HG02870 (cell line): ENCODE measurements at regions not wholly inside any gene's neighbourhood (a gene's known extent, or its start where the extent isn't known, plus 50 kb on each side); places are given as distances from the start of the nearest gene placed in this dataset.

Experiments used
- ATAC-seq: cut with Tn5 transposase; IDR thresholded peaks from one replicate; pipeline ENCODE4 v1.9.1; 2021; ENCODE audit warnings: mild to moderate bottlenecking, moderate library complexity; ENCODE audit not compliant: unreplicated experiment

GRCh38 chr2:237214030-237214675 is 128.5 kb downstream of the COPS8 start:
- no peak for ATAC-seq

DNA sequence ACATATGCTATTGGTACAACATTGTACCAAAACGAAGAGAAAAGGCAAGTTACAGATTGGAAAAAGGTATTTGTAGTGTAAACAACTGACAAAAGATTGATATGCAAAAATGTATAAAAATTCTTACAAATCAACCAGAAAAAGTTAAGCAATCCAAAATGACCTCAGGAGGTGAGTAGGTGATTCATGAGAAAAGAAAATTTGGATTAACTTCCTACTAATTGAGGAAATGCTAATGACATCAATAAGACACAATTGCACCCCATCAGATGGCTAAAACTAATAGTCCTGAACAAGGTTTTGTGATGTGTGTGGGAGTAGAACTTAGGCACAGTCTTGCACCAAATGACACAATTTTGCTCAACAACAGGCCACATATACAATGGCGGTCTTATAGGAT is 129.3 kb downstream of the COPS8 start:
- no peak for ATAC-seq

- ATAC-seq: no peak
These were observed 132.4 kb downstream of the COPS8 start for GRCh38 chr2:237217995-237218616.

DNA sequence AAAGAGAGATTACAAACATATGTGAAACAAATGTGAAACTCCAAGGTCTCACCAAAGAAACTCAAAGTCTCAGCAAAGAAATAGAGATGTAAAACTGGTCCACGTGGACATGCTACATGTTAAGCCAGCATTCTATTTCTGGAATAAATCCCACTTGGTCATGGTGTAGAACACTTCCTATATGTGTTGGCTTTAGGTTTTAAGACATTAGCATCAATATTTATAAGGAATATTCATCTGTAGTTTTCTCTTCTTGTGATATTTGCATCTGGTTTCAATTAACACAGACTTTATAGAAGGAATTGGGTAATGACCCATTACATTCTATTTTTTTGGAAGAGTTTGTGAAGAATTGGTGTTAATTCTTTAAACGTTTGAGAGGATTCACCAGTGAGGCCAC is 133.1 kb downstream of the COPS8 start:
- no peak for ATAC-seq

DNA sequence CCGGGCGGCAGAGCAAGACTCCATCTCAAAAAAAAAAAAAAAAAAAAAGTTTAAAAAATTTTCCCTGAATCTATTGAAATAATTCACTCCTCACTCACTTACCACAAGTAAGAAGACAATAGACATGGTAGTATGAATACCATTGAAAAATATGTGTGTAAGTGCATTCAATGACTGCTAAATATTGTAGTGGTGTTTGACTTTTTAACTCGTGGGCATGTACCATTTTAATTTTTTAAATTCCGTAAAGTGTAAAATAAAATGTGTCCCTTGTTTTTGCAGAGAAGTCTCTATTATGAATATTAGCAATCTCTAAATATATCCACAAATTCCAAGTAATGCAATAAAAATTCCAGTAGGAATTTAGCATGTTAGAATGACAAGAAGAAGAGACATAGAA is 134.1 kb downstream of the COPS8 start:
- ATAC-seq: no peak

DNA sequence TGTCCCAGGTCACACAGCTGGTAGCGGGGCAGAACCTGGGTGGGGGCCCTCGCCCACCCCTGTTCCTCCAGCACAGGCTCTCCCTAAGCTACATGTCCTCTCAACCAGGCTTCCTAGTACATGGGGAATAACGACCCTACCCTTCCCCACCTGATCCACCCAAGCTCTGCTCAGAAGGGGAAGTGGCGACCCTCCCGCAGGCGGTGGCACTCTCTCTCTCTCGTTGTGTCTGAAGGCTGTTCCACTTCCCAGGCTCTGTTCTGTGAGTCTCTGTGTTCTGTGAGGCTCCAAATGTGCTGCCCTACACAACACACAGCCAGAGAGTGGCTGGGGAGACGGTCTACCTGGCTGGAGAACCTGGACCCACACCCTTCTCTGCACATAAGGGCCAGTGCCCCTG is 135.8 kb downstream of the COPS8 start:
- ATAC-seq: no peak

DNA sequence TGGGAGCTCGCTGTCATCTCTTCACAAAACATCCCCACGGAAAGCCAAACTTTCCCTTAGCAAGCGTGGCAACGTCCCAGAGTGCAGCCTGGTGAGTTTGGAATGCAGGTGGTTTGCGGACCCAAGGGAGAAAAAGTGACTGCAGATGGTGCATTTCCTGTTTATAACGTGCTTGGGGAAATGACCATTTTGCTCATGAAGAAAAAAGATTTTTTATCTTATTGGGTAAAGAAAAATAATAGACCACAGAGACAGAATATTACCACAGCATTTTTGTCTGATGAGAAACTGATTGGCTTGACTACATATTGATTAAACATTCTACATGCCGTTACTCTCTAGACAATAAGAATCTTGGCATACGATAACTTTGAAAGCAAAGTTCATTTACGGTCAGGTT is 136.5 kb downstream of the COPS8 start:
- ATAC-seq: no peak

DNA sequence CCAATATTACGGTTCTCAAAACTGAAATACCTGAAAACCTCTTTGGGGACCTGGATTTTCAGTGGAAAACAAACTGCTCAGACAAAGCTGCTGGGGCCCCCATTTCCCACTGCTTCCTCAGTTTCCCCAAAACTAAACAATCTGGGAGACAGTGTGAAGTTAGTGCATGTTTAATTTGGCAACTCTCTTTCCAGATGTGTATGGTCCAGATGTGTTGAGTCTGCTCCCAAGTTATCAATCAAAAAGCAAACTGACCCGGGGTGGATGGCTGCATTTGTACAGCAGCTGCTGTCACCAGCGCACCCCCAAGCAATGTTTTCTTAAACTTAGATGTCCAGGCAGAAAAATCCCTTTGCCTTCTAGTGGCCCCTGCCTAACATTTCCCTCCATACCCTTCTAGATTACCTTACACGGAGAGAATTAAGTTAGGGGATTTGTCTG is 136.9 kb downstream of the COPS8 start:
- ATAC-seq: no peak

GRCh38 chr2:237223201-237223861 is 137.6 kb downstream of the COPS8 start:
- ATAC-seq: no peak

DNA sequence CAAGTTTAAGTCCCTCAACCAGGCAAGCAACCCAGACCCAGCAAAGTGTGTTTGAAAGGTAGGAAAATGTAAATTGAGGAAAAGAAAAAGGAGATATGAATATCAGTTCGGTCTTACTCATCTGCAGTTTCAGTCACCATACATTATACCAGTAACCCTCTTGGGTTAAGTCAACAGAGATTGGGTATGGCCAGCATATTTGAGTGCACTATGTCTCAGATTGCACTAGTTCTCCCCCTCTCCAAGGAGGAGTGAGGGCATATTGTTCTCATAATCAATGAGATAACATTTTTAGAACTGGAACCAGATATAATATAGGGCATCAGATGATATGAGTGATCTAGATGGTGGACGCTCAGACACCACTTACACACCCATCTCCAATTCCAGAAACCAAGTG is 141.5 kb downstream of the COPS8 start:
- ATAC-seq: no peak

DNA sequence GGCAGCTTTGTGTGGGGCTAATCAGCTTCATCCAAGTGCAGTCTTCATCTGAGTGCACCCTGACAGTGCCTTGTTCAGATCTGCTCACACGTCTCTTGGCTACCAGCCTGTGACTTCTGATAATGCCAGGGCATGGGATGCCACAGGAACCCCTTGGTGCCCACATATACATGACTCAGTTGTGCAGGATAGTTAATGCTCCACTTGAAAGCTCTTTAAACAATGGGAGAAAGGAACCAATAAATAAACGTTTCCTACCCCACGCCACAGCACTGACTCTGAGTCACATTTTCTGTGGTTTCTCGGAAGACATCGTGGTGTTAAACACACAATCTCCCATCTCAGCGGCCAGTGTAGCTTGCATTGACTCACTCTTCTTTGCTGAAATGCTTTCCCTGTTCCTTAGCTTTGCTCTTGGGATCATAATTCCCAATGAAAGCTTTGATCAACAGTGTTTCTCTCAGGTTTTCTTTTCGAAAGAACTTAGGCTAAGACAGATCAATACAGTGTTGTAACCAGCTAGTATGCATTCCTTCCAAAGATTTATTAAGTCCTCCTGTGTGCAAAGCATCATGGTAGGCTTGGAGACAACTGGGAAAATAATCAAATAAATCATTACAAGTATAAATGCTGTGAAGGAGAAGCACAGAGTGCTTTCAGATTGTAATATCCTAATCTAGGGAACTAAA is 142.0 kb downstream of the COPS8 start:
- no peak for ATAC-seq

DNA sequence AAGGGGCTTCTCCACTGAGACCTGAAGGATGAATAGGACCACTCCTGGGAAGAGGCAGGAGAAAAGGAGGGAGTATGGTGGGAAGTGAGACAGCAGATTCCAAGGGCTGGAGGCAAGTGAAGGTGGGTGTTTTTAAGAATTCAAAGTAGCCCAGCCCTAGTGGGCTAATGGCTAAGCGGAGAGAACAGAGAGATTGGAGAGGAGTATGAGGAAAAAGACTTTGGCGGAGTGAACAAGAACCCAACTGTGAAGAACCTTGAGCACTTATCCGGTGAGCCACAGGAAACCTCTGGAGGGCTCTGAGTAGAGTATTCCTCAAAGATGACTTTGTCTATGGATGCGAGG is 142.6 kb downstream of the COPS8 start:
- ATAC-seq: no peak

DNA sequence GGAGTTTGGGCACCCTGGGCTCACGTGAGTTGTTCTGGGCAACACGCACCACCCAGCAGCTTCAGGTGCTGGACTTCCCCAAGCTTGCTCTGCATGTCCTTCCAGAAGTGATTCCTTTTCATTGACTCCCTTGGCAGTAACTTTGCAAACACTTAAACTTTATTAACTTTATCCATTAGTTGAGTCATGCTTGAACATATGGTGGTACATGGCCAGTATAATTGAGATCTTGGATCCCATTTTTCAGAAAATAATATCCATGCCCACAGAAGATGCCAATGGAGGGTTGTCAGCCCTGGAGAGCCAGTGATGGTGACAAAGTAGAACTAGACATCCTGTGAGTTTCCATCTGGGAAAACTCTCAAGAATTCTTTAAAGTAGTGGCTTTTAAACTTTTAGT is 144.2 kb downstream of the COPS8 start:
- ATAC-seq: no peak

DNA sequence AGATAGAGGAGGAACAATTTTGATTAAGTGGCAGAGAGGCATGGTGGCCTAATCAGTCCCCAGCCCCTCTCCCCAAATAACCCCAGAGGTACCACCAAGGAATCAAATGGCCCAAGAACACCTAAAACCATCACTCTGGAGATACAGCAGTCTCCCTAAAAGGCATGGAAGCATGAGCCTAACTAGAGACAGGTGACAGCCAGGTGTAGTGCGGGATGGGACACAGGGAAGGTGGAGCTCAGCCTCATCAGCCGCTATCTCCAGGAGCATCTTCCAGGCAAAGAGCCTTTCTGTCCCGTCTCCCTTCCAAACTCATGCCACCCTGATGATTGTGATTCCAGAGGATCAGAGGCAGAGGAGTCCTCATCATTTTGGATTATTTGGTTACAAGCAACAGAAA is 144.7 kb downstream of the COPS8 start:
- no peak for ATAC-seq

- ATAC-seq: no peak
These were observed 145.9 kb downstream of the COPS8 start for GRCh38 chr2:237231593-237231992.

DNA sequence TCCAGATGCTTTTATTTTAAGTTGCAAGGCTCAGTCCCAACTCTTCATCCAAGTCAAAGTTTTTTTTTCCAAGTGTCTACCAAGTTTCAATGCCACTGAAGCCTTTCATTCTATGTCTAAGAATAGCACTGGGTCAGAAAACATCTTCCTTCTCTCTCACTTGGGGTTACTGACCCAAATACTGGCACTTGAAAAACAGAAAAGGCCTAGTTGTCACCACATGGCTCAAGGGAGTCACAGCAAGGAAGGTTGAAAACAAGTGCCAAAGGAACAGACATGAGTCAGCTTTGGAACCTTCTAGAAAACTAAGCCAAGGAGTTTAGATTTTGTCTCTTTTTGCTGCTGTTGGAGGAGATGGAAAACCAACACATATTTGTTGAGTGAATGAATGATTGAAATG is 146.5 kb downstream of the COPS8 start:
- no peak for ATAC-seq

DNA sequence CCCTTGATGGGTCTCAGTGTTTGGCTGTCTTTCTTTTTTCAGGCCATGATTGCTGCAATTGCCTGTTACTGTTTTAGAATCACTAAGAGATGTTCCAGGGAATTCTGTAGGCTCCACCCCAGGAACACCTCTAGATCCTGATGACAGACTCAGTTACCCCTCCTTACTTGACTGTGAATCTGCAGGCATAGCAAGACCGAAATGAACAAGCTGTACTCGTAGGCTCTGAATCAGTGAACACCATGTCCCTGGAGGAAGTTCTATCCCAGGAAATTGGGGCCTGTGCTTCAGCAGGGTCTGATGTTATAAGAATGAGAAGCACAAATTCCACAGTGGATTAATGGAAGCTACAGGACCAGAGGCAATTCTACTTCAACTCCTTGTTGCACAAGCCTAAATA is 148.6 kb downstream of the COPS8 start:
- no peak for ATAC-seq

DNA sequence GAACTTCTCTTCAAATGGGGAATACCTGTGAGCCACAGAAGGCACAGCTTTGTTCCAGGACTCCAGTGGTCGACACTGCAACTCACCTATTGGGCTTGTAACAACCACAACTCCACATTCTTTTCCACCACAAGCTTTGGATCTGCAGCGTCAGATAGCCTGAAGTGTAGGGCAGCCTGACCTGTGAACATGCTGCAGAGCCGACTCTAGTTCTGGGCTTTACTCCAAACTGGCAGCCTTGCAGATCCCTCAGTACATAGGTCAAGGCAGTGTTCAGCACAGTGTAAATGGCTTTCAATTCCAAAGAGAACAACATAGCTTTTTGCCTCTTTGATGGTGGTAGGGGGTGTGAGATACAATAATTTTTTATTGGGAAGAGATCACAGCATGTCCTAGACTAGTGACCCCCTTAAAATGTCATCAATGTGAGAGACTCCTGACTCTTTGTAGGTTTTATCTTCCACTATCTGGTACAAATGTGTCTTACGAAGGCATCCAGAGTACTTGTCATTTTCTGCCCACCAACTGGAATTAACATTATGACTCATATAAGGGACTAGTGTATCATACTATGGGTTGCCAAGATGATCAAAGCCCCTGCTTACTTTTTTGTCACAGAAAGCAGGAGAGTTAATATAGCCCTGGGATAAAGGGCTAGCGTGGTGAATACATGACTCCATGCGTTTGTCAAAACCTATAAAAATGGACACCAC is 149.8 kb downstream of the COPS8 start:
- no peak for ATAC-seq

- no peak for ATAC-seq
These were observed 150.5 kb downstream of the COPS8 start for GRCh38 chr2:237236188-237236587.

DNA sequence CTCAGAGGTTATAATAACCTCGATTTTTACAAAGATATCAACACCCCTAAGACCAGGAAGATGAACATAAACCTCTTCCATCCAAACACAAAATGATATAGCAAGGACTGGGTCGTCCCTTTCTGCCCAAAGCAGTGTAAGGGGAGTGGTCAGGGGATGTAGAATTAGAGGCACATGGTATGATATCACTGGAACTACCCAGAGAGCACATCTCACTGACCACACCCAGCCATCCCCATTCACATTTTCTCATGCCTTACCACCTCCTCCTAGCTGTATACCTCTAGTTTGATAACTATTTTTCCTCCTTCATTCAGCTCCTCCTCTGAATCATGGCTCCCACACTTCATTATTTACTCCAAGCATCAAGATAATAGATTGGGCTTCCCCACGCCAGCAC is 152.6 kb downstream of the COPS8 start:
- ATAC-seq: no peak

- no peak for ATAC-seq
These were observed 154.6 kb downstream of the COPS8 start for GRCh38 chr2:237240252-237240651.
